GM19238 (cell line): ENCODE measurements at regions not wholly inside any gene's neighbourhood (a gene's known extent, or its start where the extent isn't known, plus 50 kb on each side); places are given as distances from the start of the nearest gene placed in this dataset.

Experiments used
- DNase-seq: peaks from one replicate; pipeline ENCODE4 v3.0.0; 2011; ENCODE audit warnings: low spot score; ENCODE audit not compliant: insufficient read length

GRCh38 chr4:184528713-184529112, 54.4 kb upstream of the IRF2 start:
- DNase-seq, result no peak

GRCh38 chr4:184528051-184528450, 53.7 kb upstream of the IRF2 start:
- no peak for DNase-seq

GRCh38 chr4:184526228-184526627, 51.9 kb upstream of the IRF2 start:
- no peak for DNase-seq
